HG03469 (cell line): ENCODE measurements at regions not wholly inside any gene's neighbourhood (a gene's known extent, or its start where the extent isn't known, plus 50 kb on each side); places are given as distances from the start of the nearest gene placed in this dataset.
"Not testable (repeated sequence)": the region's sequence is repeated elsewhere in the genome, so short reads cannot be mapped to it uniquely, and the experiment has no call there.

Experiments
- ATAC-seq: cut with Tn5 transposase; IDR thresholded peaks from one replicate; pipeline ENCODE4 v1.9.1; 2021; ENCODE audit warnings: mild to moderate bottlenecking, moderate library complexity, moderate number of reproducible peaks; ENCODE audit not compliant: unreplicated experiment

DNA sequence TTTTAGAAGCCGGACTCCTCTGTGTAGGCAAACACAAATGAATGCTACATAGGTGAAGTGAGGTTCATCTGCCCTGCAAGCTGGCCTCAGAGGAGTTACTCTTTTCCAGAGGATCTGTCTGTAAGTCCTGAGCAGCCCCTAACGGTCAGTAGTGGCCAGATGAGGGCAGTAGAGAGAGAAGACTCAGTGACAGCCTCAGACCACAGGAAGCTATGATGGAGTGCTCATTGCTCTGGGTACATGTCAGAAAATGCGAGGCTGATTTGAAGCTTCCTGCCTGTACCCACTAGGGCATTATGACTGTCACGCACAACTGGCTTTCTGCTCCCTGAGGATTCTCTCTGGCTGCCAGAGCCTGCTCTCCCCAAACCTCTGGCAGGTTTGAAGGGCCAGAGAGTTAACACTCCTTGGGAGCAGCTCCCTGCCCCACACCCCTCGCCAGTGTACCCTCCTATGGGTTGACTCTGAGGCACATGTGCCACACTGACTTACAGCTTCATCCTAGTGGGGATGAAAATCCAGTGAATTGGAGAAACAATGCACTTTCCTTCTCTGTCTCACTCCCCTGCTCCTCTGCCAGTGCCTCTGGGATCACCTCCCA, 141.5 kb downstream of the GABRG2 start:
- peak; percentile 94 for ATAC-seq

DNA sequence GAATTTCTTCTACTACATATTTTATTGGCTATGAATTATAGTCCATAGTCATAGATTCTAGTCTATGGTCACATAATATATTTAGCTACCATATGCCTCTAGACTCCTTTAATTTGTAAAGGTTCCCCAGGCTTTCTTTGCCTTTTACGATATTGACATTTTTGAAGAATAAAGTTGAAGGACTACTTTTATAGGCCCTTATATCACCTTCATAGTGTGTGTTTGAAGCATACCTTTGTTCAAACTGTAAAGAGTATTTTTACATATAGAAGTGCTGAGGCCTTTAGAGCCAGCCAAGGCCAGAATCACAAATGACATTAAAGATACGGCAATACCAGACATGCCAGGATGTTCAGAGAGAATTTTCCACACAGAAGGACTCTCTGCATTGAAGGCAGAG, 147.0 kb downstream of the GABRG2 start:
- no peak for ATAC-seq

DNA sequence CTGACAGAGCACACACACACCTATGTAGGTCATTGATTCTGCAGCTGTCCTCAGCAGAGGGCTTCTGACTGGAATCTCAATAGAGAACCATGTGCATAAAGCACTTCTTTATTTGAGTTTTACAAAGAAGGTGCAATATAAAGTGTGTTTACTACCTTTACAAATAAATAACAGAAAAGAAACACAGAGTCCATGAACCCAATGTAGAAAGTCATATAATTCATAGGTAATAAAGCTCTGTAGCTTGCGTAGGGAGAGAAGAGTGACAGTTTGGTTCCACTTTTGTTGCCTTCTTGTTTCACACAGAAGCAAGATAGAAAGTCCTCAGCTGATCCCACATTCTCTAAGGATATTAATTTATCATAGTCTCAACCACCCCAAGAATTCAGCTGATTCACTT, 149.5 kb downstream of the GABRG2 start:
- no peak for ATAC-seq

DNA sequence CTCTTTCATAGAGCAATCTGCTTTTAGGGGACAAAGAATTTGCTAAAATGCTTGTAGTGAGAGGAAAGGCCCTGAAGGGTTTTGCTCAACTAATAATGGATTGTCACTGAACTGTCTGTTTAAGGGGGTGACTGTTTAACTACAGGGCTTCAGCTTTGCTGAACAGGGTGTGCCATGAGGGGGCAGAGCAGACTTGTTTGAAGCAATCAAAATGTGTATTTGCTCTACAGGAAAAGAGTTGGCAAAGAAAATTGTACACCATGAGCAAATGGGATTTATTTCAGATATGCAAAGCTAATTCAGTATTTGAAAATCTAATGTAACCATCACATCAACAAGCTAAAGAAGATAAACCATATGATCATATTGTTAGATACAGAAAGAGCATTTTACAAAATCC, 154.3 kb downstream of the GABRG2 start:
- no peak for ATAC-seq

DNA sequence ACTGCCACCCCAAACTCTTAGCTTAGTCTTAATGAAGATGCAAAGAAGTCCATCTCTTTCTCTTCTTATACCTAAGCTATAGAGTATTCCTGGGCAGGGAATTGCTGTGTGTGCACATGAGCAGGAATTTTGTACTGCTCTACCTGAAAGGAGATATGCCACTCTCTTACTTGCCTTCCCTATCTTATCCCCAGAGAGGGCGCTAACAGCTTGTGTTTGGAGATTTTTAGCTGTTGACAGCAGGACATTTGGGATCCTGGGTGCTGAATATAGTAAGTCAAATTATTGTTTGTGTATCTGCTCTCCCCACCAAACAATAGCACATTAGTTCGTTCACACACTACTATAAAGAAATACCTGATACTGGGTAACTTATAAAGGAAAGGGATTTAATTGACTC, 159.5 kb downstream of the GABRG2 start:
- no peak for ATAC-seq

DNA sequence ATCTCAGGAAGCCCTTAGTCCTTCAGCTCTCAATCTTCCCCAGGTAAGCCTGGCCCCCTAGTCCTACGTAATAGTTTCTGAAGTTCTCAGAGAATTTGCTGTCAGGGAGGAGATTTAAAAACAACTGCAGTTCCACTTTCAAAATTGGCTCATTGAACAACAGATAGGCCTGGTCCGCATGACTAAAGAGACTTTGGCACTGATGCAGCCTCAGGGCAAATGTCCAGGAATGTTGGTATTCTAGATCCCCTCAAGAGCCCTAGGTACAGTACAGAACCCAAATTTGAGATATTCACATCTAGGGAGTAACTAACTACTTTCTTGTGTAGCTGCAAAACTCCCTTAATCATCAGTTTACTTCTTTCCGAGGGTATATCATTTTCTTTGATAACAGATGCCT, 162.8 kb downstream of the GABRG2 start:
- ATAC-seq = no peak

DNA sequence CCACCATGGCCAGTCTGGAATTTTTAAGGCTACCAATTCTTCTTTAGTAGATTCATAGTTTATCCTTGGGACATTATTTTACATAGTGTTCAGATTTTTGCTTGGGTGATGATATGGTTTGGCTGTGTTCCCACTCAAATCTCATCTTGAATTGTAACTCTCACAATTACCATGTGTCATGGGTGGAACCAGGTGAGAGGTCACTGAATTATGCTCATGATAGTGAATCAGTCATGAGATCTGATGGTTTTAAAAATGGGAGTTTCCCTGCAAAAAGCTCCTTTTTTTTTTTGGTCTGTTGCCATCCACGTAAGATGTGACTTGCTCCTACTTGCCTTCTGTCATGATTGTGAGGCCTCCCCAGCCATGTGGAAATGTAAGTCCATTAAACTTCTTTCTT, 163.9 kb downstream of the GABRG2 start:
- ATAC-seq = no peak

DNA sequence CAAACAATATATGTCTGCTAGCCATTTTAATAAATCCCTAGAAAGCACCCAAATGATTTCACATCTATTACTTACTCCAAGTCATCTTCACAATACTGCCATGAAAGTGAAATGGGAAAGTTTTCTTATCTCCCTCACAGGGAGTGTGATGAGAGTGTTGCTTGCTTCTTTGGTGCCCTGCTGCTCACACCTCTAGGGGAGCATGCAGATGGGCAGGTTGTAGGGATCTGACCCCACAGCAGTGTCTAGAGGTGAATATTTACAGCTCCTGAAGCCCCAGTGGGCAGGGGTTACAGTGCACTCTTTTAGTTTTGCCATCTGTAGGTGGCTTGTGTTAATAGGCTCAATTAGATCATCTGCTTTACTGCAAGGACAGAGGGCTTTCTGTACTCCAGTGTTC, 173.2 kb downstream of the GABRG2 start:
- ATAC-seq = no peak

DNA sequence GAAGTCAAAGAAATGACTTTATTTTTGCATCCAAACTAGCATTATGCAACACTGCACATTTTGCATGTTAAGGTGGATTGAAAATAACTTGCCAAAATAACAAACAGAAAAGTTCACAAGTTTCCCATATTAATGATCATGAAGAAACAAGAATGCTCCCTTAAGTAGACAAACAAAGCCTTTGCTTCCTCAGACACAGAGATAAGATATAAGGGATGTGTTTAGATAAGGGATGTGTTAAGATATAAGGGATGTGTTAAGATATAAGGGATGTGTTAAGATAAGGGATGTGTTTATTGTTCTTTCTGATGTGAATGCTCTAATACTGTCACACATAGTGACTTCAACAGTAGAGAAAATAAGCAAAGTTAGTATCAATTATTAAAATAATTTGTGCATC, 174.8 kb downstream of the GABRG2 start:
- no peak for ATAC-seq

DNA sequence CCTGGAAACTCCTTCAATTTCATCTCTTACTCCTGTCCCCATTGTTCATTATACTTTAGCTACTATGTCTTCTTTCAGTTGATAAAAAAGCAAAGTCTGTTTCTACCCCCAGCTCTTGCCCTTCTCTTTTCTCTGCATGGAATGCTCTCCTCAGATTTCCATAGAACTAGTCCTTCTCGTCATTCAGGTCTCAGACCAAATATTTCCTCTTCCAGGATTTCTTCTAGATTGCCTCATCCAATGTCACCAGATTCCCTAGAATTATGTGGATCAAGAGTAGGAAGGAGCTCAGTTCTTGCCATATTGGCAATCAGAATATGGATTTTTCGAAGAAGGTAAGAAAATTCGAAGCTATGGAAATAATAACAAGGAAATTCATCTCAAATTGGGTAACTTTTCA, 176.1 kb downstream of the GABRG2 start:
- no peak for ATAC-seq

DNA sequence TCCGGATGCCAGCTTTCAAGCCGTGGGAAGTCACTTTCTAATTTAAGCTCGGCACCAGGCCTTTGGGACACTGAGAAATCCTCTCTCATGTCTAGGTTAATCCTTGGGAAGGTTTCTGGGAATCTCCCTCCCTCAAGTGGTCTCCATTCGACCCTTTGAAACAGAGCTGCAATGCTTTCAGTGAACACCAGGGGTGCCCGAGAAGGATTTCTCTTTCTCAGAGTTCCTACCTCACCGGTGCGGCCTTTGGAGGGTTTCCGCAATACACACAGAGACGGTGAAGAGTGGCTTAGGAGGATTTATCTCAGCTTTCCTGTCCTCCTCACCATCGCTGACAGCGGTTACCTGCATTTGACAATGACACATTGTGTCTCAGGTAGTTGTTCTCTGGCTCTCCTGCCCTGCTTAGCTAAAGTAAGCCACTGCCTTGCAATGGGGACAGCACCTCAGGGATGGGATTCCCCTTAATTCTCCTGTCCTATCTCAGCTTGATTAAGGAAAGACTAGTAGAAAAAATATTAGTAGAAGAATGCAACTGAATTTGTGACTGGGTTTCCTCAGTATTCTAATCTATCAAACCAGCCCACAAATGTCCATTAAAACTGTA, 180.6 kb downstream of the GABRG2 start:
- no peak for ATAC-seq

DNA sequence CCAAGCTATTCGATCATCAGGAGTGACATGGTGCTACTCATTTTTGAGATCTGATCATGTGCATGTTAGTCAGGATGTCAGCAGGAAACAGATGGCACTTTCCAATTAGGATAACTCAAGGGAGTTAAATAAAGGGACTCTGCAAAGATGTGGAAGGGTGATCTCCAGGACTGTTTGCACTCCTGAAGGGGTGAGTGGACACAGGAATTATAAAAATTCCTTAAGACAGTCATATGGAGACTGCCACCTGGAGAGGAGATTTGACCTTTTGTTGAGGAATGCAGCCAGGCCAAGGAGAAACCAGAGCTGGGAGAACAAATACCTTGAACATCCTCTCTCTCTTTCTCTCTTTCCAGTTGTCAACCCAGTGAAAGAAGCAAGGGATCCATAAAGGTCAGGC, 189.1 kb downstream of the GABRG2 start:
- ATAC-seq = no peak

DNA sequence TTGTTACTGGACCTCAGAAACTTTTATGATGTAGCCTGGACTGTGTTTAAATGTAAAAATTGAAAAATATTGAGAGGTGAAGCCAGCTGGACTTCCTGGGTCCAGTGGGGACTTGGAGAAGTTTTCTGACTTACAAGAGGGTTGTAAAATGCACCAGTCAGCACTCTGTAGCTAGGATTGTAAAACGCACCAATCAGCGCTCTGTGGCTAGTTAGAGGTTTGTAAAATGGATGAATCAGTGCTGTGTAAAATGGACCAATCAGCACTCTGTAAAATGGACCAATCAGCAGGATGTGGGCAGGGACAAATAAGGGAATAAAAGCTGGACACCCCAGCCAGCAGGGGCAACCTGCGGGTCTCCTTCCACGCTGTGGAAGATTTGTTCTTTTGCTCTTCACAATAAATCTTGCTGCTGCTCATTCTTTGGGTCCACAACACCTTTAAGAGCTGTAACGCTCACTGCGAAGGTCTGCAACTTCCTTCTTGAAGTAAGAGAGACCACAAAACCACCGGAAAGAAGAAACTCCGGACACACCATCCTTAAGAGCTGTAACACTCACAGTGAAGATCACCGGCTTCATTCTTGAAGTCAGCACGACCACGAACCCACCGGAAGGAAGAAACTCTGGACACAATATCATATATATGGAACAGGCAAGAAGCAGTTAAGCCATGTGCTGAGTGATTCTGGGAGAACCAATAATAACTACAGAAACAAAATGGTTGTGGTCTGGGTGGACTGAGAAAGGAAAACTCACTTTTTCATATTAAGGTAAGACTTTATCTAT, 201.3 kb downstream of the GABRG2 start:
- no peak for ATAC-seq

DNA sequence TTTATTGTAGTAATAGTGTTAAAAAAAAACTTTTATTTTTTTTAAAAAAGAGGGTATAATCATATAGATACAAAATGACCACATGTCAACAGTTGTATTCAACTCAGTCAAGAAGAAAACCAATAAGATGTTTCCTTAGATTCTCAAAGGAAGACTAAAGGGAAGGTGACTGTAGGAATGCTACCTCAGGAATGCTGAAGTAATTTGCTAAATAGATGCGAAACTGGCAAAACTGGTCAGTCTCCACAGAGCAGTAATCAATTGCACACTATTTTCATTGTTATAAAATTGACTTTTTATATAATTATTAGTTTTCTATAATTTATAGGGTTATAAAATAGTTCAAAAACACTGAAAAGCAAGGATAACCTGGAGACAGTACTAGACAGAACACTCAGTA, 204.8 kb downstream of the GABRG2 start:
- no peak for ATAC-seq

DNA sequence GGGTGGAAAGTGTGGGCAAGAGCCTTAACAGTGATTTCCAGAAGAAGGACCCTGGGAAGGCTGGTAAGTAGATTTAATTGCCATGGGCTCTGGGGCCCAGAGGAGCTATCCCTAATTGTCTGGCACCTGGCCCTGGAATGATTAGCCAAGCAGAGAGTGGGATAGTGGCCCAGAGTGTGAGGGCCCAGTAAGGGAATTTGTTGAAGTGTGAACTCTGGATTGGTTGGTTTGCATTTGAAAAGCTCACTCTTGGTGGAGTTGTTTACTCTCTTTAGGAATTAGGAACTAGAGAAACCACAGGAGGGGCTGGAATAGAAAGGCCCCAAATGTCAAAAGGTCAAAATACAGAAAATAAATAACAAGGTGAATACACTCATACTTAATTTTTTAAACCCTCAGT, 207.1 kb downstream of the GABRG2 start:
- ATAC-seq = no peak

DNA sequence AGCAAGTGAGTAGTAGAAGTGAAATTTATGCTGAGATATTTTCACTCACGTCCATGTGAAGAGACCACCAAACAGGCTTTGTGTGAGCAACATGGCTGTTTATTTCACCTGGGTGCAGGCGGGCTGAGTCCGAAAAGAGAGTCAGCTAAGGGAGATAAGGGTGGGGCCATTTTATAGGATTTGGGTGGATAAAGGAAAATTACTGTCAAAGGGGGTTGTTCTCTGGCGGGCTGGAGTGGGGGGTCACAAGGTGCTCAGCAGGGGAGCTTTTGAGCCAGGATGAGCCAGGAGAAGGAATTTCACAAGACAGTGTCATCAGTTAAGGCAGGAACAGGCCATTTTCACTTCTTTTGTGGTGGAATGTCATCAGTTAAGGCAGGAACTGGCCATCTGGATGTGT, 207.8 kb downstream of the GABRG2 start:
- ATAC-seq = not testable (repeated sequence)

DNA sequence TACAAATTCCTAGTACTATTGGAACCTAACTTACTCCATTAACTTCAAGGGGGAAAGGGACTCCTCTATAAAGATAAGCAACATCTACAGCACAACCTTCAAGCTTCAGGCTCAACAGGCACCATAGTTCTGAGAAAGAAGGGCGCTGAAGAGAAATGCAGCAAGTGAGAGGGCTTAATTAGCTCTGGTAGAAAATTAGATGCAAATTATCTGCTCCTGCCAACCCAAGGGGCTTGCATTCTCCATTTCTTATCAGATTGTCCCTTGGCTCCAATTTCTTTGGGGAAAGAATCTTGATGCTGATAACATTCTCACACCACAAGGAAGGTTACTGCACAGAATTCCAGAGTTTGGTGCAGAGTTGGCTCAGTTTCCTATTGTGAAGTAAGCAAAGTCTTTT, 214.6 kb downstream of the GABRG2 start:
- no peak for ATAC-seq

DNA sequence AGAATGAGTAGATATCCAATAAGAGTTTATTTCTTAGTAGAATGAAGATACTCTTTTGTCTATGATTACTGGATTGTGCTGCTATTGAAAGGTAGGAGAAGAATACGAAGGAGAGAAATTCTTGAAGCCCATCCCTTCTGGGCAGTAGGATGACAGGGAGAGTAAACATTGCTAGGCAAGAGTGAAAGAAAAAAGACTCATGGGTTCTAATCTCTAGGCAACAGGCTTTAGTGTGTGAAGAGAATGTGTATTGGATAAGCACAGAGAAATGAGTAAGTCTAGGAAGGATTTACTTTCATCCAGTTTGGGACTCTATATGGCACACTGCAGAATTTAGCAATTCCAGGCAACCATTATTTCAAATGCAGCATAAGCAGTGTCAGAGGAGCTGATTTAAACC, 216.0 kb downstream of the GABRG2 start:
- no peak for ATAC-seq

DNA sequence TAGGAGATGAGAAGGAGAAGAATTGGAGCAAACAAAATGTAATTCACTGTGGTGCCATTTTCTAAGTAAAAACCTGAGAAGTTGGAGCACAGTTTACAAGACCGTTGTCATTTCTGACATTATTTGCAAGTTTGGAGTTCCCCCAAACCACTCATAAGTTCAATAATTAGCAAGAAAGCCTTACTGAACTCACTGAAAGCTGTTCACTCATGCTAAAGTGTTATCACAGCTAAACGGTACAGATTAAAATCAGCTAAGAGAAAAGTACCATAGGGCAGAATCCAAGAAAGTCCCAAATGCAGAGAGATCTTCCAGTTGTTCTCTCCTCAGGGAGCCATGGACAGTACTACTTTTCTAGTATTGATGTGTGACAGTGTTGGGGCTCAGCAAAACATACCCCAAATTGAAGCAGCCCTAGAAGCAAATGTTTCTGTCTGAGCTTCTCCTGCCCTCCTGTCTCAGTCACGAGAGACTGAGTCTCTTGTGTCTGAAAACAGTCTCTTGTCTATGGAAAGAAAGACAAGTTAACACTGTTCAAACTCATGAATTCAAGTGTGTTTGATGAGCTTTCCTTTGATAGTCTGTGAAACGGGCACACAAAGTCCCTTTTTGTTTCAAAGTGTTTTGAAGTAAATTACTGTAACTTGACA, 221.2 kb downstream of the GABRG2 start:
- ATAC-seq = no peak

DNA sequence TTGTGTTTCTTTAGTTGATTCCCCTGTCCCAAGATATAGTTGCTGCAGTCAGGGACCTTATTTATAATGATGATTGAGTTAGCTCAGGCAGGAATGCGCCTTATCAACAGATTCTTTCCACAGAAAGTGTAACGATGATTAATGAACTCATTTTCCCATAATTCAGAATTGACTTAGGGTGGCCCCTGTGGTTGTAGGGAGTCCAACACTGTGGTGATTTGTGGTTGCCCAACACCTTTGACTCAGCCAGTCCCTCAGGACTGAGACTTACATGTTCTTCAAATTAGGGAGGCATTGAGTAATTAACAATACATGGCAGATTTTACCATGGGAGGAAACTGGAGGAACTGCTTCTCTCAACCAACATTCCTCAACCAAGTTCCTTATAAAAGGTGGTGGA, 221.9 kb downstream of the GABRG2 start:
- no peak for ATAC-seq

DNA sequence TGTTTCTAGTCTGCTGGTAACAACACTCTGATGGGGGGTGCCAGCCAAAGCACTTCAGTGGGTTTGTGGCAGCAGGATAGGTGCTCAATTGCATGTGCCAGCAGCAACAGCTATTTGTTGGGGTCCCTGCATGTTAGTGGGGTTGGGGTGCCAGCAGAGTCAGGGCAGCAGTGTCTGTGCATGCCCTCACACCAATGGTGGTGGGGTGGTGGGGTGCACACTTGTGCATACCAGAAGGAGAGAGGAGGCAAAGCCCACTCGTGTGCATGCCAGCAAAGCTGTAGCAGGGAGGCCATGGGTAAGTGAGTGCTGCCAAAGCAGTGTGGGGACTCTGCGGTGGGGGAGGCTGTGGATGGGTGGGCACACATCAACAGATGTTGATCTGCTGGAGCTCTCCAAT, 232.2 kb downstream of the GABRG2 start:
- no peak for ATAC-seq

DNA sequence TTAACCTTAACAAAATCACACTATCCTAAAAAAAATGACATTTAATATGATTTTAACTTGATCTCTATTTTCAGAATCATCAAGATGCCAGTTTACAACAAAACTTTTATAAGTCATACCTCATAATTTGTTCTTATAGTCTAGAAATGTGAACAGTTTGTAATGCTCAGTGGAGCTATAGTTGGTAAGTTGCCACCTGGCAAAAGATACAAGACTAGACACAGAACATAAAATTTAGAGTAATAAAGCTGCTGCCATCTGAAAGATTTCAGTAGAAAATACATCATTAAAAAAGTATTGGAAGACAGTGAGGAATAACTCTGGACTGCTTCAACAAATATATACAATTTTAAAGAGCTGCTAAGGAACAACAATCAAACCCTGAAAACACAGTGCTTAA, 233.8 kb downstream of the GABRG2 start:
- no peak for ATAC-seq
